ENCODE measurements at regions not wholly inside any gene's neighbourhood (a gene's known extent, or its start where the extent isn't known, plus 50 kb on each side); places are given as distances from the start of the nearest gene placed in this dataset.

- Histone ChIP-seq H3K36me3 (no peaks in the 10 kb centered on the region), H3K9me3 (peaks cover 0 to 2% (median 0%) of the 10 kb centered on the region in 11 donors), H3K4me3 (no peak overlapping the region), H3K4me1 (no peaks in the 10 kb centered on the region), H3K27ac (no peak overlapping the region), H3K27me3 (no peaks in the 10 kb centered on the region)
- WGBS, 2 donors, result 99% methylated on average over 2 of the region's 2 CpGs
- TF ChIP-seq, protein P1, sequence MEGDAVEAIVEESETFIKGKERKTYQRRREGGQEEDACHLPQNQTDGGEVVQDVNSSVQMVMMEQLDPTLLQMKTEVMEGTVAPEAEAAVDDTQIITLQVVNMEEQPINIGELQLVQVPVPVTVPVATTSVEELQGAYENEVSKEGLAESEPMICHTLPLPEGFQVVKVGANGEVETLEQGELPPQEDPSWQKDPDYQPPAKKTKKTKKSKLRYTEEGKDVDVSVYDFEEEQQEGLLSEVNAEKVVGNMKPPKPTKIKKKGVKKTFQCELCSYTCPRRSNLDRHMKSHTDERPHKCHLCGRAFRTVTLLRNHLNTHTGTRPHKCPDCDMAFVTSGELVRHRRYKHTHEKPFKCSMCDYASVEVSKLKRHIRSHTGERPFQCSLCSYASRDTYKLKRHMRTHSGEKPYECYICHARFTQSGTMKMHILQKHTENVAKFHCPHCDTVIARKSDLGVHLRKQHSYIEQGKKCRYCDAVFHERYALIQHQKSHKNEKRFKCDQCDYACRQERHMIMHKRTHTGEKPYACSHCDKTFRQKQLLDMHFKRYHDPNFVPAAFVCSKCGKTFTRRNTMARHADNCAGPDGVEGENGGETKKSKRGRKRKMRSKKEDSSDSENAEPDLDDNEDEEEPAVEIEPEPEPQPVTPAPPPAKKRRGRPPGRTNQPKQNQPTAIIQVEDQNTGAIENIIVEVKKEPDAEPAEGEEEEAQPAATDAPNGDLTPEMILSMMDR (IDR thresholded peaks at IDR 0.05), result no peak
- DNase-seq (no peak), ATAC-seq (no peak)
- intact Hi-C loops (cut with DNase I), result no loop called here
Observed at GRCh38 chr4:133803341-133803740, 398.2 kb downstream of the PABPC4L start.

DNA sequence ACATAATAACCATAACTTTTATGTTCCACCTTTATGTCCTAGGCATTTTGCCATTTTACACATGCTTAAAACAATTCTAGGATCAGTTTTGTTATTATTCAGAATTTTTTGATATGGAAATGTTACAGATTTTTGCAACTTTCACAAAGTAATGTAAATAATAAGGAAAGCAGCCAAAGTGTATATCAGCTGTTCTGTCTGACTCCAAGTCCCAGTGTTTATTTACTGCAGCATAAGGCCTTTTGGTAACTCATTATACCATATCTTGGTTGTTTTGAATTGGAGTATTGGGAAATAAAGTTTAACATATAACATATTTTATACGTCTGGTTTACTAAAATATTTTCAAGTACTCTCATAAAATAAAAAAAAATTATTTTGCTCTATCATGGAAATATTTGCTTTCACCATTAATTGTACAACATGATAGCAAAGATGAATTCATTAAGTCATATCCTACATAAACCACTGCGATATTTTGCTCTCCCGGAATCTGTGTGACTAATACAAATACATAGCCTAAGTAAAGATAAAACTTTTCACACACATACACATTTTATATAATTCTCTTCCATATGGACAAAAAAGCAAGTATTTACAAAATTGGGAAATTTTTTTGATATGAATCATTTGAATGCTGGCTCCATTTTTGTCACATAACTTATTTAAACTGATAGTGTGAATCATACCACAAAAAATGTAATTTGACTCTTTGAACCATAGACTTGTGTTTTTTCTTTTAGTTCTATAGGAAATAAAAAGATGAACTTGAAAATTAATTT, 399.0 kb downstream of the PABPC4L start:
- Histone ChIP-seq H3K27me3 (no peaks in the 10 kb centered on the region), H3K4me1 (no peaks in the 10 kb centered on the region), H3K27ac (no peak overlapping the region), H3K36me3 (no peaks in the 10 kb centered on the region), H3K4me3 (no peak overlapping the region), H3K9me3 (peaks cover 0 to 2% (median 0%) of the 10 kb centered on the region in 11 donors)
- intact Hi-C loops (cut with DNase I), result no loop called here
- DNase-seq, result no peak
- TF ChIP-seq, protein P1 (IDR thresholded peaks at IDR 0.05), result no peak
- ATAC-seq, result no peak
- 69 to 84% methylated on average over 3 of the region's 3 CpGs for WGBS, 2 donors

GRCh38 chr4:133801883-133802282, 399.7 kb downstream of the PABPC4L start:
- intact Hi-C loops (cut with DNase I), result no loop called here
- Histone ChIP-seq H3K4me1 (no peaks in the 10 kb centered on the region), H3K36me3 (no peaks in the 10 kb centered on the region), H3K9me3 (peaks cover 0 to 2% (median 0%) of the 10 kb centered on the region in 11 donors), H3K27ac (no peak overlapping the region), H3K4me3 (no peak overlapping the region), H3K27me3 (no peaks in the 10 kb centered on the region)
- TF ChIP-seq, protein P1 (IDR thresholded peaks at IDR 0.05), result no peak
- no peak for ATAC-seq
- no peak for DNase-seq

DNA sequence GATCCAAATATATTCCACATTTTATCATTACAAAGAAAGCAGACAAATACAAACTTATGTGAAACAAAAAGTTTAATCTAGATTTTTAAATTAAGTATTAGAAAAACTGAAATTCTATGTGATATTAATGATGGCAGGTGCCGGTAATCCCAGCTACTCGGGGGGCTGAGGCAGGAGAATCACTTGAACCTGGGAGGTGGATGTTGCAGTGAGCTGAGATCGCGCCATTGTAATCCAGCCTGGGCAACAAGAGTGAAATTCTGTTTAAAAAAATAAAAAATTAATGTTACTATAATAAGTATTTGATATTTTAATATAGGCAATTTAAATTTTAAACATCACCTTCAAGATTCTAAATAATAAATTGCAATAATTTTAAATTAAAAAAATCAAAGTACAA, 400.6 kb downstream of the PABPC4L start:
- H3K9me3 ChIP-seq, result peaks cover 0 to 2% (median 0%) of the 10 kb centered on the region in 11 donors
- TF ChIP-seq, protein P1 (IDR thresholded peaks at IDR 0.05), result no peak
- no peaks in the 10 kb centered on the region for H3K4me1 ChIP-seq
- H3K27me3 ChIP-seq, result no peaks in the 10 kb centered on the region
- intact Hi-C loops (cut with DNase I), result no loop called here
- H3K27ac ChIP-seq, result no peak overlapping the region
- no peak overlapping the region for H3K4me3 ChIP-seq
- no peak for ATAC-seq
- no peak for DNase-seq
- WGBS, 2 donors, result 95 to 97% methylated on average over 4 of the region's 4 CpGs
- H3K36me3 ChIP-seq, result no peaks in the 10 kb centered on the region
